AG09319 (cell line): ENCODE measurements at regions not wholly inside any gene's neighbourhood (a gene's known extent, or its start where the extent isn't known, plus 50 kb on each side); places are given as distances from the start of the nearest gene placed in this dataset.

ENCODE experiments used
- DNase-seq: peaks from one replicate; pipeline ENCODE4 v3.0.0-alpha.2; 2010; ENCODE audit warnings: low read depth; ENCODE audit errors: extremely low read depth
- TF ChIP-seq, protein P1 (sequence below): IDR thresholded peaks from 2 replicates; pipeline ENCODE4 v1.5.1; 2011; ENCODE audit warnings: low read depth, mild to moderate bottlenecking, inconsistent platforms, low read length, moderate library complexity

DNA sequence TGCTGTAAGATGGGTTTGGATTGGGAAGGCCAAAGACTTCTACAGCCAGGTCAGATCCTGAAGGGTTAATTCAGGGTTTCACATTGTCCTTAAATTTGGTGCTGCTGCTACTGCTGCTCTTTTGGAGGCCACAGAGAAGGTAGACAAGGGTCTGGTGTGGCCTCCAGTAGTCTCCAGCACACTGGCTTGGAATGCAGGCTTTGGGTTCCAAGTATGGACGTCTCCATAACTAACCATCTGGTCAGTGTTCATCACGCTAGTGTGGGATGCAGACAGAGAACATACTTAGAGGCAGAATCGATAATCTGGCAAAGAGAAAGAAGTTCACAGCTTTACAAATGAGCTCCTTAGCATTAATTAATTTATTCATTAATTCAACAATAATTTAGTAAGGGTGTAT, 154.1 kb downstream of the ZBTB18 start:
- TF ChIP-seq, protein P1, sequence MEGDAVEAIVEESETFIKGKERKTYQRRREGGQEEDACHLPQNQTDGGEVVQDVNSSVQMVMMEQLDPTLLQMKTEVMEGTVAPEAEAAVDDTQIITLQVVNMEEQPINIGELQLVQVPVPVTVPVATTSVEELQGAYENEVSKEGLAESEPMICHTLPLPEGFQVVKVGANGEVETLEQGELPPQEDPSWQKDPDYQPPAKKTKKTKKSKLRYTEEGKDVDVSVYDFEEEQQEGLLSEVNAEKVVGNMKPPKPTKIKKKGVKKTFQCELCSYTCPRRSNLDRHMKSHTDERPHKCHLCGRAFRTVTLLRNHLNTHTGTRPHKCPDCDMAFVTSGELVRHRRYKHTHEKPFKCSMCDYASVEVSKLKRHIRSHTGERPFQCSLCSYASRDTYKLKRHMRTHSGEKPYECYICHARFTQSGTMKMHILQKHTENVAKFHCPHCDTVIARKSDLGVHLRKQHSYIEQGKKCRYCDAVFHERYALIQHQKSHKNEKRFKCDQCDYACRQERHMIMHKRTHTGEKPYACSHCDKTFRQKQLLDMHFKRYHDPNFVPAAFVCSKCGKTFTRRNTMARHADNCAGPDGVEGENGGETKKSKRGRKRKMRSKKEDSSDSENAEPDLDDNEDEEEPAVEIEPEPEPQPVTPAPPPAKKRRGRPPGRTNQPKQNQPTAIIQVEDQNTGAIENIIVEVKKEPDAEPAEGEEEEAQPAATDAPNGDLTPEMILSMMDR = no peak
- DNase-seq = no peak

- DNase-seq = no peak
- TF ChIP-seq, protein P1 = no peak
These were observed 154.8 kb downstream of the ZBTB18 start for GRCh38 chr1:244205906-244206305.

GRCh38 chr1:244207042-244207934, 156.2 kb downstream of the ZBTB18 start:
- DNase-seq = peak; percentile 10
- TF ChIP-seq, protein P1 = no peak

DNA sequence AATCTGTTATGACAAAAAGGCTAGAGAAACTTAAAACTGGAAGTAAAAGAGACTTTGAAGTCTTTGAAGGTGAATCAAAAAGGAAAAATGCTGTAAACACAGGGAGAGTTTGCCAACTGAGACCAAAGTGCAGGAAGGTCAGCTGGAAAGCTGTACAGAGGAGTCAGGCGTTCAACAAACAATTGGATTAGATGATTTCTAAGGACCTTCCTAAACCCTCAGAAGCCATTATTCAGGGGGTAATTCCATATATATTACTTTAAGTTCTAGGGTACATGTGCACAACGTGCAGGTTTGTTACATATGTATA, 156.8 kb downstream of the ZBTB18 start:
- TF ChIP-seq, protein P1 = no peak
- DNase-seq = no peak

DNA sequence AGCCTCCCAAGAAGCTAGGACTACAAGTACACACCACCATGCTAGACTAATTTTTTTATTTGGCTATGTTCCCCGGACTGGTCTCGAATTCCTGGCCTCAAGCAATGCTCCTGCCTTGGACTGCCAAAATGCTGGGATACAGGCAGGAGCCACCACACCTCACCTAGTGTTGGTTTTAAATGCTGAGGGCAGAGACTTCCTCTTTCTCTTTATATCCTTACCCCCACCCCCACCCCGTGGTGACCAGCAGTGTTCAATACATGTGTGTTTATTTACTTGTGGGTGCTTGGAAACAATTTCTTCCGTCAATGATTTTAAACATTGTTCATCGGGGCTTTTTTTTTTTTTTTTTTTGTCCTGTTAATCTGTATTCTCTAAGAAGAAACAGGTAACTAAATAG, 158.9 kb downstream of the ZBTB18 start:
- TF ChIP-seq, protein P1 = no peak
- DNase-seq = no peak

DNA sequence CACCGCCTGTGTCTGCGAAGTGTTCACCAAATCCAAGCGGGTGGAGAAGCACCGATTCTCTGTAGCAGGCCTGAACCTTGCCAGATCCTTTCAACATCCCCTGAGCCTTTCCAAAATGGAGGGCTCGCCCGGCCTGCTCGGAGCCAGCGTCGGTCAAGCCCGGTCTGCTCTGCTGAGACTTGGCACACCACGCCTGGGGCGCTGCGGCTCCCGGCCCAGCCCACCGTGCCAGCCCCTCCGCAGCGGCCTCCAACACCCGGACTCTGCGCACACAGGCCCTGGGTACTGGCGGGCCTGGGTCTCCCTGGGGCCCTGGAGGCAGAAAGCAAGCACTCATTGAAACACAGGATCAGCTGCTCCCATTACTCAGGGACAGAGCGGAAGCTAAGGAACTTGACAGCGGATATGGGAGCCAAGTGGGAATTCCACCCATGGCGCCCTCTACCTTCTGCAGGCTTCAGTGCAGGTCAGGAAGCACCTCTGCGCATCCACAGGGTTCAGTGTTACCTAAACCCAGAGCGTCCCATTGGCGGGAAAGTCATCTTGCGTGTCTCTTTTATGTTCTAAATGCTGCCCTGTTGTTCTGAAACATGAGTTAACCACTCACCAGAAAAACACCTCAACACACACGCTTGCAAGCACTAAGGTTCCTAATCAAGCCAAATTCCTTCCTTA, 159.9 kb downstream of the ZBTB18 start:
- no peak for DNase-seq
- TF ChIP-seq, protein P1 = peak; percentile 35

DNA sequence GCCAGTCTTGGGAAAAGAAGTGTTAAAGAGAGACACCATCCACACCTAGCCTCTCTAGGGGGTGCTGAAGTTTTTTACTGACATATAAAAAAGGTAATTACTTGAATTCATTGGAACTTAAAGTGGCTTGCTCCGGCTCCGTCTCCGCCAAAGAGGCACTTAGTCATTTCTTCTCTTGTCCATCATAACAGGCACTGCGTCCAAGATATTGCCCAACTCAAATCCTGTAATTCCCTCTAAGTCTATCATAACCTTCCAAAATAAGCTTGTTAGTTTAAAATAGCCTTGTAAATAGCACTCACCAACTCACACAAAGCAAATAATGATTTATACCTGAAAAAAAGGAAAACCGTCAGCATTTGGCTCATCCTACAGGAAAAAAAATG, 160.5 kb downstream of the ZBTB18 start:
- TF ChIP-seq, protein P1 = no peak
- peak; percentile 30 for DNase-seq
